Activated CD8-positive, alpha-beta memory T cell treated with anti-CD3 and anti-CD28 coated beads for 36 hours (primary cell): ENCODE measurements at regions not wholly inside any gene's neighbourhood (a gene's known extent, or its start where the extent isn't known, plus 50 kb on each side); places are given as distances from the start of the nearest gene placed in this dataset.
"Not testable (repeated sequence)": the region's sequence is repeated elsewhere in the genome, so short reads cannot be mapped to it uniquely, and the experiment has no call there.

Experiments used
- CTCF ChIA-PET: fragments of 350-600 bp; sonication (Branson Sonifier 250); formaldehyde crosslinking; loops from one replicate; lab custom pipeline; 2021; ENCODE audit warnings: antibody characterized with exemption; lab: Charles Lee
- POLR2A ChIA-PET: fragments of 350-600 bp; sonication (Branson Sonifier 250); formaldehyde crosslinking; loops from one replicate; lab custom pipeline; 2021; ENCODE audit warnings: antibody characterized with exemption; lab: Charles Lee

- POLR2A ChIA-PET: no interaction called here
- CTCF ChIA-PET: interaction anchor here (0.6 kb wide), 1 partner anchor 259 kb away, joined by 3 read pairs; no protein-coding TSS in a partner anchor
Observed at GRCh38 chr20:59481477-59482018, 122.8 kb upstream of the PHACTR3 start.

GRCh38 chr20:59482351-59483187 is 121.8 kb upstream of the PHACTR3 start:
- POLR2A ChIA-PET: no interaction called here
- CTCF ChIA-PET: no interaction called here

- POLR2A ChIA-PET: no interaction called here
- CTCF ChIA-PET: no interaction called here
Observed at GRCh38 chr20:59483481-59483880, 120.9 kb upstream of the PHACTR3 start.

GRCh38 chr20:59484228-59484627 is 120.1 kb upstream of the PHACTR3 start:
- POLR2A ChIA-PET: no interaction called here
- CTCF ChIA-PET: no interaction called here

- POLR2A ChIA-PET: no interaction called here
- CTCF ChIA-PET: no interaction called here
Observed at GRCh38 chr20:59485576-59486454, 118.5 kb upstream of the PHACTR3 start.

GRCh38 chr20:59488459-59488858 is 115.9 kb upstream of the PHACTR3 start:
- CTCF ChIA-PET, POLR2A ChIA-PET: not testable (repeated sequence)

- CTCF ChIA-PET, POLR2A ChIA-PET: not testable (repeated sequence)
Observed at GRCh38 chr20:59490196-59491004, 113.9 kb upstream of the PHACTR3 start.

- CTCF ChIA-PET: no interaction called here
Observed at GRCh38 chr20:59491884-59492283, 112.5 kb upstream of the PHACTR3 start.

GRCh38 chr20:59493926-59494325 is 110.4 kb upstream of the PHACTR3 start:
- ChIA-PET CTCF (no interaction called here), POLR2A (no interaction called here)

More at GRCh38 chr20:59491884-59492283, 112.5 kb upstream of the PHACTR3 start:
- POLR2A ChIA-PET: no interaction called here

- ChIA-PET POLR2A (no interaction called here), CTCF (interaction anchor here (0.7 to 1.6 kb wide), 3 partner anchors 15 to 80 kb away, joined by 4 to 7 read pairs (median 4); no protein-coding TSS in a partner anchor)
Observed at GRCh38 chr20:59495166-59495565, 109.2 kb upstream of the PHACTR3 start.

GRCh38 chr20:59495894-59496510 is 108.3 kb upstream of the PHACTR3 start:
- CTCF ChIA-PET: interaction anchor here (0.7 to 1.6 kb wide), 5 partner anchors 9 to 39 kb away, joined by 3 to 7 read pairs (median 4); no protein-coding TSS in a partner anchor
- POLR2A ChIA-PET: no interaction called here

- CTCF ChIA-PET: interaction anchor here (0.5 kb wide), 1 partner anchor 1164 kb away, joined by 3 read pairs; no protein-coding TSS in a partner anchor
- POLR2A ChIA-PET: no interaction called here
Observed at GRCh38 chr20:59498291-59498690, 106.0 kb upstream of the PHACTR3 start.

GRCh38 chr20:59499863-59500262 is 104.5 kb upstream of the PHACTR3 start:
- ChIA-PET CTCF (no interaction called here), POLR2A (no interaction called here)

- ChIA-PET CTCF (no interaction called here), POLR2A (no interaction called here)
Observed at GRCh38 chr20:59508729-59509128, 95.6 kb upstream of the PHACTR3 start.

GRCh38 chr20:59512651-59513050 is 91.7 kb upstream of the PHACTR3 start:
- ChIA-PET CTCF (no interaction called here), POLR2A (no interaction called here)

- ChIA-PET POLR2A (no interaction called here), CTCF (interaction anchor here (1.3 to 1.5 kb wide), 2 partner anchors 9 to 12 kb away, joined by 3 to 4 read pairs; no protein-coding TSS in a partner anchor)
Observed at GRCh38 chr20:59514554-59514953, 89.8 kb upstream of the PHACTR3 start.

GRCh38 chr20:59515013-59515905 is 89.1 kb upstream of the PHACTR3 start:
- ChIA-PET POLR2A (no interaction called here), CTCF (interaction anchor here (1.3 to 1.5 kb wide), 2 partner anchors 8 to 11 kb away, joined by 3 to 4 read pairs; no protein-coding TSS in a partner anchor)

GRCh38 chr20:59515906-59516209 is 88.5 kb upstream of the PHACTR3 start:
- POLR2A ChIA-PET: no interaction called here
- CTCF ChIA-PET: interaction anchor here (1.3 kb wide), 1 partner anchor 7 kb away, joined by 3 read pairs; no protein-coding TSS in a partner anchor
